ENCODE measurements at regions not wholly inside any gene's neighbourhood (a gene's known extent, or its start where the extent isn't known, plus 50 kb on each side); places are given as distances from the start of the nearest gene placed in this dataset.

DNA sequence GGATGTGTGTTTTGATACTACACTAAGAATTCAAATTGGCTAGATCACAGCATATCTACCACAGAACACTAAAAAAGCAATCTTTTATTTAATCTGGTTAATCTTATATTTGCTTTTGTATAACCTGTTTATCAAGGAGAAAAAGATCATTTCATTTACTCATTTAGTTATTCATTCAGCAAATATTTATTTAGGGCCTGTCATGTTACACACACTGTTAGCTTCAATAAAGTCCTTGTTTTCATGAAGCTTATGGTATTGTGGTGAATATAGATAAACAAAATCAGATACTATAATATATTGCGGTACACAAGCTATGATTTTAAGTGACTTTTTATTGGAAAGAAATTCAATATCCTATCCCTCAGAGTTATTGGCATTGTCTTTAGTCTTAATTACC is 350.8 kb downstream of the LRFN5 start:
- TF ChIP-seq, protein P1, sequence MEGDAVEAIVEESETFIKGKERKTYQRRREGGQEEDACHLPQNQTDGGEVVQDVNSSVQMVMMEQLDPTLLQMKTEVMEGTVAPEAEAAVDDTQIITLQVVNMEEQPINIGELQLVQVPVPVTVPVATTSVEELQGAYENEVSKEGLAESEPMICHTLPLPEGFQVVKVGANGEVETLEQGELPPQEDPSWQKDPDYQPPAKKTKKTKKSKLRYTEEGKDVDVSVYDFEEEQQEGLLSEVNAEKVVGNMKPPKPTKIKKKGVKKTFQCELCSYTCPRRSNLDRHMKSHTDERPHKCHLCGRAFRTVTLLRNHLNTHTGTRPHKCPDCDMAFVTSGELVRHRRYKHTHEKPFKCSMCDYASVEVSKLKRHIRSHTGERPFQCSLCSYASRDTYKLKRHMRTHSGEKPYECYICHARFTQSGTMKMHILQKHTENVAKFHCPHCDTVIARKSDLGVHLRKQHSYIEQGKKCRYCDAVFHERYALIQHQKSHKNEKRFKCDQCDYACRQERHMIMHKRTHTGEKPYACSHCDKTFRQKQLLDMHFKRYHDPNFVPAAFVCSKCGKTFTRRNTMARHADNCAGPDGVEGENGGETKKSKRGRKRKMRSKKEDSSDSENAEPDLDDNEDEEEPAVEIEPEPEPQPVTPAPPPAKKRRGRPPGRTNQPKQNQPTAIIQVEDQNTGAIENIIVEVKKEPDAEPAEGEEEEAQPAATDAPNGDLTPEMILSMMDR (IDR thresholded peaks at IDR 0.05 in 4 of 5, conservative IDR thresholded peaks at IDR 0.05 in 1 of 5), result no peak
- TF ChIP-seq POLR2A (IDR thresholded peaks at IDR 0.05), result no peak

Data from gastrocnemius medialis (tissue), 4 donors.